Tibial artery (tissue), 4 donors: ENCODE measurements at regions not wholly inside any gene's neighbourhood (a gene's known extent, or its start where the extent isn't known, plus 50 kb on each side); places are given as distances from the start of the nearest gene placed in this dataset.

Experiments
- DNase-seq, 2 donors: peaks; one replicate each; pipeline ENCODE4 v3.0.0-alpha.2; 2019
- H3K27ac ChIP-seq, 2 donors: fragments of 200-600 bp; sonication (generic) in 1 of 2; 1 replicate in 1 of 2; 2 replicates in 1 of 2; pipeline ENCODE4 v1.5.1; 2018 to 2019; ENCODE audit warnings: mild to moderate bottlenecking in 1 of 2
- H3K27me3 ChIP-seq, 2 donors: fragments of 200-600 bp; sonication (generic) in 1 of 2; one replicate each; pipeline versions ENCODE4 v1.5.1 to v1.6.0; 2016 to 2019
- H3K36me3 ChIP-seq, 3 donors: fragments of 200-600 bp; sonication (generic) in 2 of 3; one replicate each; pipeline ENCODE4 v1.5.1; 2016 to 2019; ENCODE audit warnings: mild to moderate bottlenecking in 2 of 3
- H3K4me1 ChIP-seq, 4 donors: fragments of 200-600 bp; sonication (generic) in 2 of 4; 1 replicate in 3 of 4; 2 replicates in 1 of 4; pipeline ENCODE4 v1.5.1; 2016 to 2019
- H3K4me3 ChIP-seq, 2 donors: fragments of 200-600 bp; sonication (generic) in 1 of 2; 1 replicate in 1 of 2; 2 replicates in 1 of 2; pipeline ENCODE4 v1.5.1; 2018 to 2019; ENCODE audit warnings: mild to moderate bottlenecking in 2 of 2
- H3K9me3 ChIP-seq, 3 donors: fragments of 200-600 bp; sonication (generic) in 1 of 3; one replicate each; pipeline ENCODE4 v1.5.1; 2016 to 2019
- intact Hi-C: fragments of 100-400 bp; cut with DNase I; formaldehyde crosslinking; loops from one replicate; pipeline ENCODE4 v1.15.0; 2023; ENCODE audit warnings: low total_unique reads
- TF ChIP-seq, protein P1 (sequence below), 2 experiments: fragments of 200-600 bp in 1 of 2; fragments of 450-650 bp in 1 of 2; IDR thresholded peaks; one replicate each; pipeline ENCODE4 v1.5.1; 2017 to 2019; ENCODE audit warnings: antibody characterized with exemption in 2 of 2, mild to moderate bottlenecking in 1 of 2, moderate library complexity in 1 of 2

DNA sequence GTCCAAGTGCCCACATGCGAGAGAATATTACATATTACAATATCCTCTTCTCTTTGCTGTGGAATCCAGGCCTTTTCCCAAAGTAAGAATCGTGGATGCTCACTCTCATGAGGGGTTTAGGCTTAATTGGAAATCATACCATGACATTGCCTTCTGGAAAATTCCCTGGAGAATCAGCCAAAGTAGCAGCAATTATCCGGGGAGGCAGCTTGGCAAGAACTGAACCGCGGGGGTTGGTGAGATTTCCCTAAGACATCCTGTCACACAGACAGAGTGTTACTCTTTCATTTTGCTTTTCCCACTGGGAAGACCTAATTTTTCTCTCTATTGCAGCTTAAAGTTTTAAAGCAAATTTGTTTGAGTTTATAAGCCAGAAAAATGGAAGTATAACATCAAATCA is 463.6 kb upstream of the DPP6 start:
- Histone ChIP-seq H3K27me3 (no peaks in the 10 kb centered on the region), H3K9me3 (no peaks in the 10 kb centered on the region), H3K36me3 (no peaks in the 10 kb centered on the region), H3K4me1 (no peaks in the 10 kb centered on the region), H3K27ac (no peak overlapping the region), H3K4me3 (no peak overlapping the region)
- no peak for DNase-seq
- TF ChIP-seq, protein P1, sequence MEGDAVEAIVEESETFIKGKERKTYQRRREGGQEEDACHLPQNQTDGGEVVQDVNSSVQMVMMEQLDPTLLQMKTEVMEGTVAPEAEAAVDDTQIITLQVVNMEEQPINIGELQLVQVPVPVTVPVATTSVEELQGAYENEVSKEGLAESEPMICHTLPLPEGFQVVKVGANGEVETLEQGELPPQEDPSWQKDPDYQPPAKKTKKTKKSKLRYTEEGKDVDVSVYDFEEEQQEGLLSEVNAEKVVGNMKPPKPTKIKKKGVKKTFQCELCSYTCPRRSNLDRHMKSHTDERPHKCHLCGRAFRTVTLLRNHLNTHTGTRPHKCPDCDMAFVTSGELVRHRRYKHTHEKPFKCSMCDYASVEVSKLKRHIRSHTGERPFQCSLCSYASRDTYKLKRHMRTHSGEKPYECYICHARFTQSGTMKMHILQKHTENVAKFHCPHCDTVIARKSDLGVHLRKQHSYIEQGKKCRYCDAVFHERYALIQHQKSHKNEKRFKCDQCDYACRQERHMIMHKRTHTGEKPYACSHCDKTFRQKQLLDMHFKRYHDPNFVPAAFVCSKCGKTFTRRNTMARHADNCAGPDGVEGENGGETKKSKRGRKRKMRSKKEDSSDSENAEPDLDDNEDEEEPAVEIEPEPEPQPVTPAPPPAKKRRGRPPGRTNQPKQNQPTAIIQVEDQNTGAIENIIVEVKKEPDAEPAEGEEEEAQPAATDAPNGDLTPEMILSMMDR (IDR thresholded peaks at IDR 0.05) = no peak
- intact Hi-C loops = no loop called here

DNA sequence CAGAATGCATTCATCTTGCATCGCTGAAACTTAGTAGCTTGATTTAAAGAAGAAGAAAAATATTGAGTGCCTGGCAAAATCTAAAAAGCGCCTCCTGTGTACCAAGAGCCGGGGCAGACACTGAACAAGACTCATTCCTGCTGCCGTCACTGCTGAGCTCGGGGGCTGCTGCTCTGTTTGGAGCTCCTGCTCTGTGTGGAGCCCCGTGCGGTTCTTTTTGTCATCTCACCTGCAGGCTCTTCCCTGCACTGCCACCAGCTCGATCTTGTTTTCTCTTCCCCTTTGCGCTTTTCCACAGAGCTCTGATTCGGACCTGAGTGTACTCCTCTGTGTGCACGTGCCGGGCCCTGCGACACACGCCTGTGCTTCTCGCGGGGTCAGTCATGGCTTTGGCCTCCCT is 462.1 kb upstream of the DPP6 start:
- H3K27me3 ChIP-seq = no peaks in the 10 kb centered on the region
- H3K27ac ChIP-seq = no peak overlapping the region
- no peaks in the 10 kb centered on the region for H3K9me3 ChIP-seq
- no peak for DNase-seq
- H3K36me3 ChIP-seq = no peaks in the 10 kb centered on the region
- H3K4me1 ChIP-seq = no peaks in the 10 kb centered on the region
- intact Hi-C loops = no loop called here
- TF ChIP-seq, protein P1 (IDR thresholded peaks at IDR 0.05) = no peak
- H3K4me3 ChIP-seq = no peak overlapping the region

DNA sequence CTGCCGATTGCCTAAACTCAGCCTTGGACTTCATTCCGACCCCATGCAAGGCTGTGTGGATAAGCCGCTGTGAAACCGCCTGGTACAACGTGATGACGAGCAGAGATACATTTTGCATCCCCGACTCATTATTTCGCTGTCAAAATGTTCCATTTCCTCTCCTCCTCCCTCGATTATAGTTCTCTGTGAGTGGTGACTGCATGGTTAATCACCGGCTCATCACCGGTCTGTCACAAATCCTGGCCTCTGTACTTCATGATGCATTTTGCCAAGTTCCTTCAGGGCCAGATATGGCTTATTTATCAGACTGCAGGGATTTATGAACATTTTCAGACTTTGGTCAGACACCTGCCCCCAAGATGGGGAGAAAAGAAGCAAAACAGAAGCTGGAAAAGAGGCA is 461.6 kb upstream of the DPP6 start:
- H3K27me3 ChIP-seq = no peaks in the 10 kb centered on the region
- no peak for DNase-seq
- TF ChIP-seq, protein P1 (IDR thresholded peaks at IDR 0.05) = no peak
- no peak overlapping the region for H3K27ac ChIP-seq
- H3K4me3 ChIP-seq = no peak overlapping the region
- no peaks in the 10 kb centered on the region for H3K4me1 ChIP-seq
- H3K36me3 ChIP-seq = no peaks in the 10 kb centered on the region
- H3K9me3 ChIP-seq = no peaks in the 10 kb centered on the region
- intact Hi-C loops = no loop called here

DNA sequence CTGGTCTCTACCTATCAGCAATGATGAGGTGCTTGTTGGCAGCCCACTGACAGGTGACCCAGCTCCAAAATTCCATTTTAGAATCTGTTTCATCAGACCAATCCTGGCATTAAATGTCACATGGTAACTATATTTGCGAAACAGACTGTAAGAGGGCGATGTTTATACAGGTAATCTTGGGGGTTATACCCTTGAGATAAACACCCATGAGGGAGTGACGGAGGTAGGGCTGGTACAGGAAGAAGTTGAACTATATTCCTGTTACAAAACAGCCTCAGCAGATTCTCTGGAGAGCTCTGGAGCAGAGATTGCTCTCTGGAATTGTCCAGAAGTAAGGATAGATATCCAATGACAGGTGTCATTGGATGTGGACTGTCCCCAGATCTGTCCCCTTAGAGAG is 444.8 kb upstream of the DPP6 start:
- no peaks in the 10 kb centered on the region for H3K36me3 ChIP-seq
- no peaks in the 10 kb centered on the region for H3K4me1 ChIP-seq
- peaks cover 0 to 12% (median 0%) of the 10 kb centered on the region in 3 donors for H3K9me3 ChIP-seq
- intact Hi-C loops = no loop called here
- H3K27ac ChIP-seq = no peak overlapping the region
- DNase-seq = no peak
- no peaks in the 10 kb centered on the region for H3K27me3 ChIP-seq
- TF ChIP-seq, protein P1 (IDR thresholded peaks at IDR 0.05) = no peak
- H3K4me3 ChIP-seq = no peak overlapping the region

DNA sequence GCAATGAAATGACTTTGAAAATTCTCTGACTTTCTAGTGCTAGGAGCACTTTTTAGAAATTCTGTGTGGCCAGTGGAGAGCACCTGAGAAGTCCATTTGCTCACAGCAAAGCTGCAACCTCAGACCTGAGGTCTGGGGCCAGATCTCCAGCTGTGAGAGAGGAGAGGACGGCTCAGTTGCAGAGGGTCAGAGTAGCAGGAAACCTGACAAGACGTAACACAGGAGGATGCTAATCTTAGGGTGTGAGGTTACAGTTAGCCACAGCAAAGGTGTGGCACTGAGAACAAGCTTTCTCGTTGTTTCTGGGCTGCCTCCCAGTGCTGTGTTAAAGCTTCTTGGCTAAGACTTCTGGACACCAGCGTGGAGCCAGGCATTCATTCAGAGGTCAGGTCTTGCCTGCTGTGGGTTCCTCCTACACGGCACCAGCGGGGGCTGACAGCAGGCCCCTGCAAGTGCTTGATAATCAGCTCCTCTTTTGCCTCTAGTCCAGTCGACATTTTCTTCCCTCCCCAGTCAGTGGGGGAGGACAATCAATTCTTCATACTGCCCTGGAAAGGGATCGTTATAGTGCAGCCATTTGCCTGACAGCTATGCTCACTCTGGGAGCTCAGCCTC is 435.4 kb upstream of the DPP6 start:
- TF ChIP-seq, protein P1 (IDR thresholded peaks at IDR 0.05) = no peak
- Histone ChIP-seq H3K9me3 (no peaks in the 10 kb centered on the region), H3K36me3 (no peaks in the 10 kb centered on the region), H3K27me3 (no peaks in the 10 kb centered on the region), H3K27ac (no peak overlapping the region), H3K4me3 (no peak overlapping the region), H3K4me1 (no peaks in the 10 kb centered on the region)
- intact Hi-C loops = no loop called here
- DNase-seq = no peak

DNA sequence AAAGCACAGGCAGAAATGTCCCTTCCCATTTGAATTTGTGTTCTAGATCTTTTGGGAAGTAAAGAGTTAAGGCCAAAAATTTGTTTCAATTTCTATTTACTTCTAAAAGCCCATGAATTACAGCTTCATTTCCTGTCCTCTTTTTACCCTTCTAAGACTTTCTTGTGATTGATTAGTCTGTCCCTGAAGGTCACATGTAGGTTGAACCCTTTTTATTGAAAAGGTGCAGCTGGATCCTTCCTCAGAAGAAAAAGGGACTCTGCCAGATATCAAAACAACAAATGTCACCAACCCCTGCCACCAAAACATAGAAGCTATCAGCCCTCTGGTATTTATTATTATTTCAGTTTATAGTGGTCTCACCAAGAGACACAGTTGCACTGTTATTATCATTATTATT is 424.9 kb upstream of the DPP6 start:
- Histone ChIP-seq H3K27me3 (no peaks in the 10 kb centered on the region), H3K9me3 (no peaks in the 10 kb centered on the region), H3K4me3 (no peak overlapping the region), H3K27ac (no peak overlapping the region), H3K36me3 (no peaks in the 10 kb centered on the region), H3K4me1 (no peaks in the 10 kb centered on the region)
- intact Hi-C loops = no loop called here
- TF ChIP-seq, protein P1 (IDR thresholded peaks at IDR 0.05) = no peak
- DNase-seq = no peak
